WTC11 (cell line): ENCODE measurements at regions not wholly inside any gene's neighbourhood (a gene's known extent, or its start where the extent isn't known, plus 50 kb on each side); places are given as distances from the start of the nearest gene placed in this dataset.

Experiments
- CREB1 ChIP-seq: sonication (generic); formaldehyde crosslinking; IDR thresholded peaks from 2 replicates; pipeline ENCODE4 v1.8.0; 2023; ENCODE audit warnings: mild to moderate bottlenecking, missing genetic modification reagents
- E2F1 ChIP-seq: sonication (generic); formaldehyde crosslinking; IDR thresholded peaks from 2 replicates; pipeline ENCODE4 v1.8.0; 2022; ENCODE audit warnings: mild to moderate bottlenecking, missing genetic modification reagents
- FOXJ3 ChIP-seq: sonication (generic); formaldehyde crosslinking; IDR thresholded peaks from 2 replicates; pipeline ENCODE4 v1.9.0; 2021; ENCODE audit warnings: missing genetic modification reagents, mild to moderate bottlenecking, borderline replicate concordance
- GTF2I ChIP-seq: fragments of 250-450 bp; sonication (Bioruptor Pico); conservative IDR thresholded peaks from 2 replicates; pipeline ENCODE4 v1.4.0; 2021; ENCODE audit warnings: mild to moderate bottlenecking
- MAX ChIP-seq: sonication (generic); formaldehyde crosslinking; IDR thresholded peaks from 2 replicates; pipeline ENCODE4 v1.8.0; 2022; ENCODE audit warnings: mild to moderate bottlenecking, missing genetic modification reagents
- NR2C2 ChIP-seq: sonication (generic); formaldehyde crosslinking; IDR thresholded peaks from 2 replicates; pipeline ENCODE4 v1.8.0; 2022; ENCODE audit warnings: mild to moderate bottlenecking, missing genetic modification reagents
- SMAD3 ChIP-seq: sonication (generic); formaldehyde crosslinking; IDR thresholded peaks from 2 replicates; pipeline ENCODE4 v1.8.0; 2022; ENCODE audit warnings: missing genetic modification reagents, mild to moderate bottlenecking, borderline replicate concordance
- SMAD4 ChIP-seq: sonication (generic); formaldehyde crosslinking; IDR thresholded peaks from 2 replicates; pipeline ENCODE4 v1.8.0; 2022; ENCODE audit warnings: mild to moderate bottlenecking, missing genetic modification reagents
- ZNF281 ChIP-seq: sonication (generic); formaldehyde crosslinking; IDR thresholded peaks from 2 replicates; pipeline ENCODE4 v1.8.0; 2023; ENCODE audit warnings: mild to moderate bottlenecking, missing genetic modification reagents
- TF ChIP-seq, protein P1 (sequence below): fragments of 200-600 bp; IDR thresholded peaks from 2 replicates; pipeline ENCODE4 v1.8.0; 2022; ENCODE audit warnings: antibody characterized with exemption
- TF ChIP-seq, protein P2 (sequence below): sonication (generic); formaldehyde crosslinking; IDR thresholded peaks from 2 replicates; pipeline ENCODE4 v1.8.0; 2022; ENCODE audit warnings: missing genetic modification reagents
- TF ChIP-seq, protein P3 (sequence below): sonication (generic); formaldehyde crosslinking; IDR thresholded peaks from 2 replicates; pipeline ENCODE4 v1.8.1; 2023; ENCODE audit warnings: mild to moderate bottlenecking, missing genetic modification reagents, moderate library complexity
- TF ChIP-seq, protein P4 (sequence below): sonication (generic); formaldehyde crosslinking; conservative IDR thresholded peaks from 2 replicates; pipeline ENCODE4 v1.8.1; 2023; ENCODE audit warnings: mild to moderate bottlenecking, low read depth, missing genetic modification reagents, moderate library complexity

- TF ChIP-seq, protein P1, sequence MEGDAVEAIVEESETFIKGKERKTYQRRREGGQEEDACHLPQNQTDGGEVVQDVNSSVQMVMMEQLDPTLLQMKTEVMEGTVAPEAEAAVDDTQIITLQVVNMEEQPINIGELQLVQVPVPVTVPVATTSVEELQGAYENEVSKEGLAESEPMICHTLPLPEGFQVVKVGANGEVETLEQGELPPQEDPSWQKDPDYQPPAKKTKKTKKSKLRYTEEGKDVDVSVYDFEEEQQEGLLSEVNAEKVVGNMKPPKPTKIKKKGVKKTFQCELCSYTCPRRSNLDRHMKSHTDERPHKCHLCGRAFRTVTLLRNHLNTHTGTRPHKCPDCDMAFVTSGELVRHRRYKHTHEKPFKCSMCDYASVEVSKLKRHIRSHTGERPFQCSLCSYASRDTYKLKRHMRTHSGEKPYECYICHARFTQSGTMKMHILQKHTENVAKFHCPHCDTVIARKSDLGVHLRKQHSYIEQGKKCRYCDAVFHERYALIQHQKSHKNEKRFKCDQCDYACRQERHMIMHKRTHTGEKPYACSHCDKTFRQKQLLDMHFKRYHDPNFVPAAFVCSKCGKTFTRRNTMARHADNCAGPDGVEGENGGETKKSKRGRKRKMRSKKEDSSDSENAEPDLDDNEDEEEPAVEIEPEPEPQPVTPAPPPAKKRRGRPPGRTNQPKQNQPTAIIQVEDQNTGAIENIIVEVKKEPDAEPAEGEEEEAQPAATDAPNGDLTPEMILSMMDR, result peak; percentile 19; the same call in 1 of the 2 replicates
- no peak for TF ChIP-seq MAX (CRISPR knock-in tag)
- no peak for TF ChIP-seq GTF2I (CRISPR knock-in tag)
- TF ChIP-seq CREB1 (CRISPR knock-in tag), result no peak
- TF ChIP-seq, protein P2, sequence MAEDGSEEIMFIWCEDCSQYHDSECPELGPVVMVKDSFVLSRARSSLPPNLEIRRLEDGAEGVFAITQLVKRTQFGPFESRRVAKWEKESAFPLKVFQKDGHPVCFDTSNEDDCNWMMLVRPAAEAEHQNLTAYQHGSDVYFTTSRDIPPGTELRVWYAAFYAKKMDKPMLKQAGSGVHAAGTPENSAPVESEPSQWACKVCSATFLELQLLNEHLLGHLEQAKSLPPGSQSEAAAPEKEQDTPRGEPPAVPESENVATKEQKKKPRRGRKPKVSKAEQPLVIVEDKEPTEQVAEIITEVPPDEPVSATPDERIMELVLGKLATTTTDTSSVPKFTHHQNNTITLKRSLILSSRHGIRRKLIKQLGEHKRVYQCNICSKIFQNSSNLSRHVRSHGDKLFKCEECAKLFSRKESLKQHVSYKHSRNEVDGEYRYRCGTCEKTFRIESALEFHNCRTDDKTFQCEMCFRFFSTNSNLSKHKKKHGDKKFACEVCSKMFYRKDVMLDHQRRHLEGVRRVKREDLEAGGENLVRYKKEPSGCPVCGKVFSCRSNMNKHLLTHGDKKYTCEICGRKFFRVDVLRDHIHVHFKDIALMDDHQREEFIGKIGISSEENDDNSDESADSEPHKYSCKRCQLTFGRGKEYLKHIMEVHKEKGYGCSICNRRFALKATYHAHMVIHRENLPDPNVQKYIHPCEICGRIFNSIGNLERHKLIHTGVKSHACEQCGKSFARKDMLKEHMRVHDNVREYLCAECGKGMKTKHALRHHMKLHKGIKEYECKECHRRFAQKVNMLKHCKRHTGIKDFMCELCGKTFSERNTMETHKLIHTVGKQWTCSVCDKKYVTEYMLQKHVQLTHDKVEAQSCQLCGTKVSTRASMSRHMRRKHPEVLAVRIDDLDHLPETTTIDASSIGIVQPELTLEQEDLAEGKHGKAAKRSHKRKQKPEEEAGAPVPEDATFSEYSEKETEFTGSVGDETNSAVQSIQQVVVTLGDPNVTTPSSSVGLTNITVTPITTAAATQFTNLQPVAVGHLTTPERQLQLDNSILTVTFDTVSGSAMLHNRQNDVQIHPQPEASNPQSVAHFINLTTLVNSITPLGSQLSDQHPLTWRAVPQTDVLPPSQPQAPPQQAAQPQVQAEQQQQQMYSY (CRISPR knock-in tag), result no peak
- no peak for TF ChIP-seq FOXJ3 (CRISPR knock-in tag)
- TF ChIP-seq ZNF281, result no peak
- TF ChIP-seq SMAD3, result no peak
- no peak for TF ChIP-seq NR2C2 (CRISPR knock-in tag)
- TF ChIP-seq SMAD4 (CRISPR knock-in tag), result no peak
- TF ChIP-seq, protein P3, sequence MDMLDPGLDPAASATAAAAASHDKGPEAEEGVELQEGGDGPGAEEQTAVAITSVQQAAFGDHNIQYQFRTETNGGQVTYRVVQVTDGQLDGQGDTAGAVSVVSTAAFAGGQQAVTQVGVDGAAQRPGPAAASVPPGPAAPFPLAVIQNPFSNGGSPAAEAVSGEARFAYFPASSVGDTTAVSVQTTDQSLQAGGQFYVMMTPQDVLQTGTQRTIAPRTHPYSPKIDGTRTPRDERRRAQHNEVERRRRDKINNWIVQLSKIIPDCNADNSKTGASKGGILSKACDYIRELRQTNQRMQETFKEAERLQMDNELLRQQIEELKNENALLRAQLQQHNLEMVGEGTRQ (CRISPR knock-in tag), result no peak
- TF ChIP-seq, protein P4, sequence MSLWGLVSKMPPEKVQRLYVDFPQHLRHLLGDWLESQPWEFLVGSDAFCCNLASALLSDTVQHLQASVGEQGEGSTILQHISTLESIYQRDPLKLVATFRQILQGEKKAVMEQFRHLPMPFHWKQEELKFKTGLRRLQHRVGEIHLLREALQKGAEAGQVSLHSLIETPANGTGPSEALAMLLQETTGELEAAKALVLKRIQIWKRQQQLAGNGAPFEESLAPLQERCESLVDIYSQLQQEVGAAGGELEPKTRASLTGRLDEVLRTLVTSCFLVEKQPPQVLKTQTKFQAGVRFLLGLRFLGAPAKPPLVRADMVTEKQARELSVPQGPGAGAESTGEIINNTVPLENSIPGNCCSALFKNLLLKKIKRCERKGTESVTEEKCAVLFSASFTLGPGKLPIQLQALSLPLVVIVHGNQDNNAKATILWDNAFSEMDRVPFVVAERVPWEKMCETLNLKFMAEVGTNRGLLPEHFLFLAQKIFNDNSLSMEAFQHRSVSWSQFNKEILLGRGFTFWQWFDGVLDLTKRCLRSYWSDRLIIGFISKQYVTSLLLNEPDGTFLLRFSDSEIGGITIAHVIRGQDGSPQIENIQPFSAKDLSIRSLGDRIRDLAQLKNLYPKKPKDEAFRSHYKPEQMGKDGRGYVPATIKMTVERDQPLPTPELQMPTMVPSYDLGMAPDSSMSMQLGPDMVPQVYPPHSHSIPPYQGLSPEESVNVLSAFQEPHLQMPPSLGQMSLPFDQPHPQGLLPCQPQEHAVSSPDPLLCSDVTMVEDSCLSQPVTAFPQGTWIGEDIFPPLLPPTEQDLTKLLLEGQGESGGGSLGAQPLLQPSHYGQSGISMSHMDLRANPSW (CRISPR knock-in tag), result no peak
- no peak for TF ChIP-seq E2F1 (CRISPR knock-in tag)
These were observed 248.1 kb upstream of the OPRM1 start for GRCh38 chr6:153790876-153791473.
